HL-60/S4 treated with phorbol 12-myristate 13-acetate at 8.2 ng/mL for 4 days and 3 days (cell line): ENCODE measurements at regions not wholly inside any gene's neighbourhood (a gene's known extent, or its start where the extent isn't known, plus 50 kb on each side); places are given as distances from the start of the nearest gene placed in this dataset.

Experiments used
- in situ Hi-C: fragments of 300-500 bp; cut with MboI; formaldehyde crosslinking; loops from 2 replicates; pipeline ENCODE4 v1.15.0; 2022; ENCODE audit warnings: low sequenced_read_pairs

DNA sequence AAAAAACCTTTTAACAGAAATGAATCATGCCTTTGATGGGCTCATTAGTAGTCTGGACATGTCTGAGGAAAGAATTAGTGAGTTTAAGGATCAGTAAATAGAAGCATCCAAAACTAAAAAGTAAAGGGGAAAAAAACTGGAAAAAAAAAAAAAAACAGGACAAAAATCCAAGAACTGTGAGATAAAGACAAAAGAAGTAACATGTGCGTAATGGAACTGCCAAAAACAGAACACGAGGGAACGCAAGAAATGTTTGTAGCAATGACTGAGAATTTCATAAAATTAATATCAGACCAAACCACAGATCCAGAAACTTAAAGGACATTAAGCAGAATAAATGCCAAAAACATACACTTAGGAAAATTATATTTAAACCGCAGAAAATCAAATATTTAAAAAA, 77.4 kb downstream of the MS4A13 start:
- in situ Hi-C loops = no loop called here

DNA sequence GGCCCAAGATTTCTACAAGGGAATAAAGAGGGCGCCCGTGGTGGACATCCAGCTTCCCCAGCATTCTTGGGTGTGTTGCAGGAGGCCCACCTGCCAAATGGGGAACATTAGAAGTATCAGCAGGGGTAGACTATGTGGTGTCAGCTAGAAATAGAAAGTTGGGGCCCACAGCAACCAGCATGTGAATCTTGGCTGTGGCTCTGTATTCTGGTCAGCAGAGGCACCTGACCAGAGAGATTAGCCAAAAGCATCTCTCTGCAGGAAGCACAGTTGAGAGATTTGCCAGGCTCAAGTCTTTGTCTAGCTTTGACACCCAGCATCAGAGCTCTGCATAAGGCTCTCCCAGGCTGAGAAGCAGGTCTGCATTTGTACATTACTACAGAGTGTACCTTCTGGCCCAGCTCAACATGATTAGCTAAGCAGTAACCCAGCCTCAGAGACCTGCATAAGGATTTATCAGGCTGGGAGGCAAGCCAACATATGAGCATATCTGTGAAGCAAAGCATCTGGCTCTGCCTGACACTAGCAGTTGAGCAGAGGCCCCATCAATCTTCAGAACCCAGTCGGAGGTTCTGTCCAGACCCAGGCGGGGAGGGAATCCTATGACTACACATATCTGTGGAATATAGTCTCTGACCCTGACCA, 79.9 kb downstream of the MS4A13 start:
- in situ Hi-C loops = no loop called here

DNA sequence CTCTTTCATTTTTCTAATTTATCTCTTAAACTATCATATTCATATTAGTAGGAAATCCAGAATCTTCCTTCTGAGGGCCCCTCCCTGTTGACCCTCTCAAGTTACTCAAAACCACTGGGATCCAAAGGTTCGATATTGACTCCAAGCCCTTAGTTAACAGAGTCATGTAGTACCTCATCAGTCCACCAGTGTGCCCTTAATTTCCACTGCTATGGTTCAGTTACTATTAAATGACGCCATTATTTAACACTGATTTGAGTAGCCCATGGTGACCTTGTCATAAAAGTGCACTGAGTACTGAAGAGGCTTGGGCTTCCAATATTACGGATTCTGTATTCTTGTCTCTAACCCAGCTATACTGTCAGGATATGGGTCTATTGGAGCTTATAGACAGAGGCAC, 91.9 kb upstream of the MS4A8 start:
- in situ Hi-C loops = loop anchor here (25.0 kb wide), 1 partner anchor 245 kb away; no protein-coding TSS in a partner anchor

DNA sequence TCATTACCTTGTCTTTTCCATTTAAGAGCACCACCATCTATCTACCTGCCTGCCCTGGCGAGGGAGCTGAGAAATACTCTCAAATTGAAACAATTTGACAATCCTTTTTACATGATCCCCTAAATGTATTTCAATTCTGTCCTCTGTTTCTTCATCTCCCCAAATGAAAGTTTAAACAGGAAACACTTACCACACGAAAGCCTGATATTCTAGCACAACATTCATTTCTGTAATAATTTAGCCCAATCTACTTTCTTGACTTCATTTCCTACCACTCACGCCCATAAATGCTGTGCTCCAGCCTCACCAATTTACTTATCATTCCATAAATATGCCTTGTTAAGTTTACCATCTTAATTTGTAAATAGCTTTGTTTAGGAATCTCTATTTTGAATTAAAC, 89.8 kb upstream of the MS4A8 start:
- in situ Hi-C loops = loop anchor here (25.0 kb wide), 1 partner anchor 247 kb away; no protein-coding TSS in a partner anchor

GRCh38 chr11:60610702-60611101, 88.7 kb upstream of the MS4A8 start:
- in situ Hi-C loops = loop anchor here (25.0 kb wide), 1 partner anchor 248 kb away; no protein-coding TSS in a partner anchor

- in situ Hi-C loops = loop anchor here (25.0 kb wide), 1 partner anchor 253 kb away; no protein-coding TSS in a partner anchor
Measured at GRCh38 chr11:60615497-60615896, 83.9 kb upstream of the MS4A8 start.

DNA sequence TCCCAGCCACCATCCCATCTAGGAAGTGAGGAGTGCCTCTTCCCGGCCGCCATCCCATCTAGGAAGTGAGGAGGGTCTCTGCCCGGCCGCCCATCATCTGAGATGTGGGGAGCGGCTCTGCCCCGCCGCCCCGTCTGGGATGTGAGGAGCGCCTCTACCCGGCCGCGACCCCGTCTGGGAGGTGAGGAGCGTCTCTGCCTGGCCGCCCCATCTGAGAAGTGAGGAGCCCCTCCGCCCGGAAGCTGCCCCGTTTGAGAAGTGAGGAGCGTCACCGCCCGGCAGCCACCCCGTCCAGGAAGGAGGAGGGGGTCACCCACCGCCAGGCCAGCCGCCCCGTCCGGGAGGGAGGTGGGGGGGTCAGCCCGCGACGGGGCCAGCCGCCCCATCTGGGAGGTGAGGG, 77.5 kb upstream of the MS4A8 start:
- in situ Hi-C loops = loop anchor here (25.0 kb wide), 1 partner anchor 260 kb away; no protein-coding TSS in a partner anchor

DNA sequence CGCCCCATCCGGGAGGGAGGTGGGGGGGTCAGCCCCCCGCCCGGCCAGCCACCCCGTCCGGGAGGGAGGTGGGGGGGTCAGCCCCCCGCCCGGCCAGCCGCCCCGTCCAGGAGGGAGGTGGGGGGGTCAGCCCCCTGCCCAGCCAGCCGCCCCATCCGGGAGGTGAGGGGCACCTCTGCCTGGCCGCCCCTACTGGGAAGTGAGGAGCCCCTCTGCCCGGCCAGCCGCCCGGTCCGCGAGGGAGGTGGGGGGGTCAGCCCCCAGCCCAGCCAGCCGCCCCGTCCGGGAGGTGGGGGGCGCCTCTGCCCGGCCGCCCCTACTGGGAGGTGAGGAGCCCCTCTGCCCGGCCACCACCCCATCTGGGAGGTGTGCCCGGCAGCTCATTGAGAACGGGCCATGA, 76.6 kb upstream of the MS4A8 start:
- in situ Hi-C loops = loop anchor here (25.0 kb wide), 1 partner anchor 260 kb away; no protein-coding TSS in a partner anchor

DNA sequence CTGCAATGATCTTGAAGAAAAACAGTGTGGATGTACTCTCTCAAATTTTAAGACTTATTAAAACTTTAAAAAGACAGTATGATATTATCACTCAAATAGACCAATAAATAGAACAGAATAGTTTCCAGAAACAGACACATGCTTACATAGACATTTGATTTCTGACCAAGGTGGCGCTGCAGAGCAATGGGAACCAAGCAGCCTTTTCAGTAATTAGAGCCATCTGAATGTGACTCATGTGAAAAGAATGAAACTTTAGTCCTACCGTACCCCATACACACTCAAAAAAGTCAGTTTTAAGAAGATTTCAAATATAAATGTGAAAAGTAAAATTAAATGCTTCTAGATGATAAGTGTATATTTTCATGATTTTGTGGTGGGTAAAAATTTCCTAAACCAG, 74.2 kb upstream of the MS4A8 start:
- in situ Hi-C loops = no loop called here

- in situ Hi-C loops = no loop called here
Measured at GRCh38 chr11:60629399-60629798, 70.0 kb upstream of the MS4A8 start.

GRCh38 chr11:60631944-60632343, 67.5 kb upstream of the MS4A8 start:
- in situ Hi-C loops = no loop called here

DNA sequence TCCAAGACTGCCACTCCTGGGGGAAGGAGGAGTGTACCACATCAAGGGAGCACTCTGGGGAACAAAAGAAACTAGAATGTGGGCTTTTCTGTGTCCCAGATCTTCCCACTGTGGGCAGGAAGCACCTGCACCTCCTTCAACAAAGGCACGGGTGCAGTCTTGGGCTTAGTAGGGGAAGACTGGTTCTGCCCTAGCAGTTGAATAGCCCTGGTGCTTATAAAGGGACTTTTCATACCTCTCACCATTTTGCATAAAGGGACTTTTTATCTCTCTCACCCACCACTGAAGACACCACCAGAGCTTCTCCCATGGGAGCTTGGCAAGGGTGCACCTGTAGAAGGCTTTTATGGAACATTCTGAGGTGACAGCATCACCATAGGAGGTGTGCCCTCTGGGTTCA, 65.8 kb upstream of the MS4A8 start:
- in situ Hi-C loops = no loop called here

- in situ Hi-C loops = no loop called here
Measured at GRCh38 chr11:60634126-60634525, 65.3 kb upstream of the MS4A8 start.

GRCh38 chr11:60641940-60642339, 57.5 kb upstream of the MS4A8 start:
- in situ Hi-C loops = no loop called here

DNA sequence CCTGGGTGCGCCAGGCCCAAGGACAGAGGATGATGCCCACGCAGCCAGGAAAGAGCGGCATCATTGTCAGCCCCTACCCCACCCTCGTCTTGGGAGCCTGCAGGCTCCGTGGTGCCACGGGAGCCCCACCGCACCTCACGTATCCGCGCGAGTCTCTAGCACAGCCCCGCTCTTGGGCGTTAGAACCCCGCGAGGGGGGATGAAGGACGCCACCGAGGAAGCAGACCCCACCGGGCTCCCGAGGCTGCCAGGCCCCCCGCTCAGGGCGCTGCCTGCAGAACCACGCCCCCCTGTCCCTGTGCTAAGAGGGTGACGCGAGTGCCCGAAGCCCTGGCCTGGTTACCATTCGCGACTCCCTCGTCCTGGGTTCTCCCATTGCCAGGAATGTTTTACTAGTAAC, 52.3 kb upstream of the MS4A8 start:
- in situ Hi-C loops = no loop called here
